GM12878 (cell line): ENCODE measurements at regions not wholly inside any gene's neighbourhood (a gene's known extent, or its start where the extent isn't known, plus 50 kb on each side); places are given as distances from the start of the nearest gene placed in this dataset.

Source experiments
- BCL3 ChIP-seq: IDR thresholded peaks from 2 replicates; pipeline ENCODE4 v1.6.1; 2011; ENCODE audit warnings: borderline replicate concordance, low read depth, mild to moderate bottlenecking, moderate library complexity, low read length; ENCODE audit not compliant: insufficient read depth, poor library complexity, severe bottlenecking
- BHLHE40 ChIP-seq, 2 experiments: fragments of 450-650 bp in 1 of 2; IDR thresholded peaks; 2 replicates each; pipeline ENCODE4 v1.6.1; 2011 to 2017; ENCODE audit warnings: low read depth in 2 of 2, borderline replicate concordance in 1 of 2, improper control_type of control experiment in 1 of 2, low read length in 1 of 2, mild to moderate bottlenecking in 1 of 2
- CTCF ChIP-seq, 3 experiments: IDR thresholded peaks in 2 of 3; conservative IDR thresholded peaks in 1 of 3; 2 replicates each; pipeline ENCODE4 v1.5.1; 2011; ENCODE audit warnings: low read depth in 3 of 3, low read length in 3 of 3, mild to moderate bottlenecking in 3 of 3, control low read depth in 2 of 3, moderate library complexity in 2 of 3, inconsistent platforms in 1 of 3, mixed read lengths in 1 of 3; ENCODE audit not compliant: control insufficient read depth in 2 of 3, insufficient read depth in 1 of 3; ENCODE audit errors: extremely low read depth in 1 of 3
- ETV6 ChIP-seq, 2 experiments: fragments of 450-650 bp in 1 of 2; IDR thresholded peaks in 1 of 2; conservative IDR thresholded peaks in 1 of 2; 2 replicates each; pipeline ENCODE4 v1.6.1; 2014; ENCODE audit warnings: antibody characterized with exemption in 1 of 2, borderline replicate concordance in 1 of 2, low read depth in 1 of 2, mild to moderate bottlenecking in 1 of 2, moderate library complexity in 1 of 2
- FOXM1 ChIP-seq: IDR thresholded peaks from 2 replicates; pipeline ENCODE4 v1.6.1; 2012; ENCODE audit warnings: low read depth, mild to moderate bottlenecking, inconsistent platforms, low read length, moderate library complexity
- HCFC1 ChIP-seq: fragments of 150-350 bp; IDR thresholded peaks from 2 replicates; pipeline ENCODE4 v1.6.1; 2014; ENCODE audit warnings: low read length
- IRF5 ChIP-seq: fragments of 450-650 bp; IDR thresholded peaks from 2 replicates; pipeline ENCODE4 v1.6.1; 2017; ENCODE audit warnings: borderline replicate concordance
- MTA3 ChIP-seq: IDR thresholded peaks from 2 replicates; pipeline ENCODE4 v1.6.1; 2012; ENCODE audit warnings: low read length, inconsistent platforms, borderline replicate concordance
- MXI1 ChIP-seq: fragments of 150-350 bp; IDR thresholded peaks from 2 replicates; pipeline ENCODE4 v1.6.1; 2011; ENCODE audit warnings: low read depth, mild to moderate bottlenecking, inconsistent platforms, low read length, improper control_type of control experiment
- NFYA ChIP-seq: IDR thresholded peaks from 2 replicates; pipeline ENCODE4 v1.6.1; 2011; ENCODE audit warnings: low read depth, mild to moderate bottlenecking, low read length, improper control_type of control experiment, borderline replicate concordance
- POLR2AphosphoS2 ChIP-seq: IDR thresholded peaks from 2 replicates; pipeline ENCODE4 v1.6.1; 2011; ENCODE audit warnings: low read depth, mild to moderate bottlenecking, low read length, improper control_type of control experiment, moderate library complexity
- RUNX3 ChIP-seq: IDR thresholded peaks from 2 replicates; pipeline ENCODE4 v1.6.1; 2012; ENCODE audit warnings: low read length, inconsistent platforms
- SIN3A ChIP-seq: IDR thresholded peaks from 2 replicates; pipeline ENCODE4 v1.6.1; 2012; ENCODE audit warnings: low read depth, low read length, improper control_type of control experiment
- SMAD5 ChIP-seq: IDR thresholded peaks from 2 replicates; pipeline ENCODE4 v1.6.1; 2016; ENCODE audit warnings: antibody characterized with exemption, low read depth
- SREBF1 ChIP-seq: IDR thresholded peaks from 2 replicates; pipeline ENCODE4 v1.6.1; 2012; ENCODE audit warnings: mild to moderate bottlenecking, low read length
- TCF3 ChIP-seq: IDR thresholded peaks from 2 replicates; pipeline ENCODE4 v1.6.1; 2012; ENCODE audit warnings: low read depth, mild to moderate bottlenecking, low read length, borderline replicate concordance; ENCODE audit not compliant: insufficient read depth
- TCF7 ChIP-seq: IDR thresholded peaks from 2 replicates; pipeline ENCODE4 v1.6.1; 2014; ENCODE audit warnings: antibody characterized with exemption, borderline replicate concordance
- ZZZ3 ChIP-seq: IDR thresholded peaks from 2 replicates; pipeline ENCODE4 v1.6.1; 2011; ENCODE audit warnings: low read depth; ENCODE audit not compliant: control insufficient read depth, insufficient read length
- TF ChIP-seq, protein P1 (sequence below): IDR thresholded peaks from 2 replicates; pipeline ENCODE4 v1.6.1; 2011; ENCODE audit warnings: mild to moderate bottlenecking, low read depth, low read length, moderate library complexity; ENCODE audit not compliant: insufficient replicate concordance
- TF ChIP-seq, protein P2 (sequence below): IDR thresholded peaks from 2 replicates; pipeline ENCODE4 v1.6.1; 2011; ENCODE audit warnings: low read depth, low read length, improper control_type of control experiment, borderline replicate concordance

DNA sequence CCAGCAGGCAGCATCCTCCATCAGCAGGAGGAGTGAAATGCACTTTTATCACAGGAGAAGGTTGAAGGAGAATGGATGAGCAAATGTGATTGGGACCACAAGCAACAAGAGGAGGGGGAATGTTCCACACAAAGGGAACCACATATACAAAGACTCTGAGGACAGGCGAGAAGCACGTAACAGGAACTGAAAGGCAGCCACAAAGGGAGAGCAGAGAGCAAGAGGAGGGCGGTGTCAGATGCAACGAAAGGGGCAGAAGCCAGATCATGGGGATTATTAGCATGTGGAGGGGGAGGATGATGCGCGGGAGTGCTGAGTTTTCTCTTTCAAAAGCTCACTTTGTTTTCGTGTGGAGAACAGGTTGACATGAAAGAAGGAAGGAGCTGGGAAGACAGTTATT lies 241.1 kb downstream of the SPTSSA start (continued):
- TF ChIP-seq IRF5 = no peak
- no peak for TF ChIP-seq TCF3
- TF ChIP-seq BHLHE40 (IDR thresholded peaks at IDR 0.05; ENCODE audit: borderline replicate concordance in 1 of 2, low read depth in 2 of 2, low read length in 1 of 2) = peak; percentile 41; a peak in 1 of 4 replicates
- no peak for TF ChIP-seq POLR2AphosphoS2
- no peak for TF ChIP-seq CTCF (IDR thresholded peaks at IDR 0.05 in 2 of 3, conservative IDR thresholded peaks at IDR 0.05 in 1 of 3; ENCODE audit: control insufficient read depth in 2 of 3, extremely low read depth in 1 of 3, insufficient read depth in 1 of 3, low read depth in 3 of 3, low read length in 3 of 3)
- TF ChIP-seq SMAD5 = no peak
- no peak for TF ChIP-seq MXI1
- TF ChIP-seq NFYA = no peak
- TF ChIP-seq TCF7 = no peak
- no peak for TF ChIP-seq HCFC1
- TF ChIP-seq BCL3 = no peak
- peak; percentile 29; the same call in 1 of the 2 replicates for TF ChIP-seq RUNX3
- TF ChIP-seq SREBF1 = no peak
- TF ChIP-seq, protein P1, sequence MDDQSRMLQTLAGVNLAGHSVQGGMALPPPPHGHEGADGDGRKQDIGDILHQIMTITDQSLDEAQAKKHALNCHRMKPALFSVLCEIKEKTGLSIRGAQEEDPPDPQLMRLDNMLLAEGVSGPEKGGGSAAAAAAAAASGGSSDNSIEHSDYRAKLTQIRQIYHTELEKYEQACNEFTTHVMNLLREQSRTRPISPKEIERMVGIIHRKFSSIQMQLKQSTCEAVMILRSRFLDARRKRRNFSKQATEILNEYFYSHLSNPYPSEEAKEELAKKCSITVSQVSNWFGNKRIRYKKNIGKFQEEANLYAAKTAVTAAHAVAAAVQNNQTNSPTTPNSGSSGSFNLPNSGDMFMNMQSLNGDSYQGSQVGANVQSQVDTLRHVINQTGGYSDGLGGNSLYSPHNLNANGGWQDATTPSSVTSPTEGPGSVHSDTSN = no peak
- no peak for TF ChIP-seq MTA3
- no peak for TF ChIP-seq ETV6 (conservative IDR thresholded peaks at IDR 0.05 in 1 of 2, IDR thresholded peaks at IDR 0.05 in 1 of 2; ENCODE audit: borderline replicate concordance in 1 of 2, low read depth in 1 of 2)
- TF ChIP-seq, protein P2, sequence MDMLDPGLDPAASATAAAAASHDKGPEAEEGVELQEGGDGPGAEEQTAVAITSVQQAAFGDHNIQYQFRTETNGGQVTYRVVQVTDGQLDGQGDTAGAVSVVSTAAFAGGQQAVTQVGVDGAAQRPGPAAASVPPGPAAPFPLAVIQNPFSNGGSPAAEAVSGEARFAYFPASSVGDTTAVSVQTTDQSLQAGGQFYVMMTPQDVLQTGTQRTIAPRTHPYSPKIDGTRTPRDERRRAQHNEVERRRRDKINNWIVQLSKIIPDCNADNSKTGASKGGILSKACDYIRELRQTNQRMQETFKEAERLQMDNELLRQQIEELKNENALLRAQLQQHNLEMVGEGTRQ = no peak
- TF ChIP-seq FOXM1 = no peak
- TF ChIP-seq SIN3A = no peak
- TF ChIP-seq ZZZ3 = no peak
